Thyroid gland (tissue), 4 donors: ENCODE measurements at regions not wholly inside any gene's neighbourhood (a gene's known extent, or its start where the extent isn't known, plus 50 kb on each side); places are given as distances from the start of the nearest gene placed in this dataset.

Experiments
- POLR2A ChIP-seq, 2 donors: fragments of 450-650 bp; IDR thresholded peaks; one replicate each; pipeline ENCODE4 v1.6.1; 2017; ENCODE audit warnings: antibody characterized with exemption in 2 of 2, mild to moderate bottlenecking in 2 of 2, moderate library complexity in 1 of 2
- TF ChIP-seq, protein P1 (sequence below), 6 experiments: fragments of 200-600 bp in 3 of 6; fragments of 450-650 bp in 3 of 6; sonication (generic) in 3 of 6; IDR thresholded peaks; one replicate each; pipeline ENCODE4 v1.5.1; 2016 to 2019; ENCODE audit warnings: antibody characterized with exemption in 6 of 6, mild to moderate bottlenecking in 2 of 6, inconsistent platforms in 1 of 6, moderate library complexity in 1 of 6

GRCh38 chr1:166721145-166721544 is 118.1 kb upstream of the POGK start:
- TF ChIP-seq, protein P1, sequence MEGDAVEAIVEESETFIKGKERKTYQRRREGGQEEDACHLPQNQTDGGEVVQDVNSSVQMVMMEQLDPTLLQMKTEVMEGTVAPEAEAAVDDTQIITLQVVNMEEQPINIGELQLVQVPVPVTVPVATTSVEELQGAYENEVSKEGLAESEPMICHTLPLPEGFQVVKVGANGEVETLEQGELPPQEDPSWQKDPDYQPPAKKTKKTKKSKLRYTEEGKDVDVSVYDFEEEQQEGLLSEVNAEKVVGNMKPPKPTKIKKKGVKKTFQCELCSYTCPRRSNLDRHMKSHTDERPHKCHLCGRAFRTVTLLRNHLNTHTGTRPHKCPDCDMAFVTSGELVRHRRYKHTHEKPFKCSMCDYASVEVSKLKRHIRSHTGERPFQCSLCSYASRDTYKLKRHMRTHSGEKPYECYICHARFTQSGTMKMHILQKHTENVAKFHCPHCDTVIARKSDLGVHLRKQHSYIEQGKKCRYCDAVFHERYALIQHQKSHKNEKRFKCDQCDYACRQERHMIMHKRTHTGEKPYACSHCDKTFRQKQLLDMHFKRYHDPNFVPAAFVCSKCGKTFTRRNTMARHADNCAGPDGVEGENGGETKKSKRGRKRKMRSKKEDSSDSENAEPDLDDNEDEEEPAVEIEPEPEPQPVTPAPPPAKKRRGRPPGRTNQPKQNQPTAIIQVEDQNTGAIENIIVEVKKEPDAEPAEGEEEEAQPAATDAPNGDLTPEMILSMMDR (IDR thresholded peaks at IDR 0.05): no peak
- TF ChIP-seq POLR2A (IDR thresholded peaks at IDR 0.05): no peak
